ENCODE measurements at regions not wholly inside any gene's neighbourhood (a gene's known extent, or its start where the extent isn't known, plus 50 kb on each side); places are given as distances from the start of the nearest gene placed in this dataset.

DNA sequence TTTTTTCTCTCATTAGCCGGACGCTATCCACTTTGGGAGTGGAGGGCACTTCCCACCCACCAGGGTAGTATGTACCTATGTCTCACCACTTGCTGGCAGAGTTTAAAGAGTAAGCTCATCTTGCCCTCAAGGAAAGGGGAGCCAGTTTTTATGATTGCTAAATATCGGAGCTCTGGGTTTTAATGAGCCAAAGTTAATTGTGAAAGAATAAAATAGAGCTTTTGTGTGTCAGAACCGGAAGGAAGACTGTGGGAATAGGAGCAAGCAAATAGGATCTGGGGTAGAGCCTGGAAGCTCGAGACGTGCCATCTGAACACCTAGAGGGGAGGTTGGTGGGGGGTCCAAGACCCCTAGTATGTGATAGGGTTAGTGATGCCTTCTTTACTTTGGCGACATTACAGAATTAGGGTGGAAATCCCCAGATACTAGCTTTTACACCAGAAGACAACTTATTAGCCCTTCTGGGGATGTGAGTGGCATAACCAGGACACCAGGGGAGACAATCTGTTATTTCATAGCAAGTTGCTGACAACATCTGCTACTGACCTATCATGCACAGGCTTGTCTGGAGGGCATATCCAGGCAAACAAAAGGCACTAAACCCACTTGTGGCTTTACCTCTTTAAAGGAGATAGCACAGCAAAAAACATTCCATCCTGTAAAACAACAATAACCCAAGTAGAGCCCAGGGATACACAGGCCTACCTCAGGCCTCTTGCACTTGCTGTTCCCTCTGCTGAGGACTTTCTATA, 333.8 kb downstream of the ZNF621 start:
- no peak for DNase-seq (ENCODE audit: low read depth in 2 of 2)

DNA sequence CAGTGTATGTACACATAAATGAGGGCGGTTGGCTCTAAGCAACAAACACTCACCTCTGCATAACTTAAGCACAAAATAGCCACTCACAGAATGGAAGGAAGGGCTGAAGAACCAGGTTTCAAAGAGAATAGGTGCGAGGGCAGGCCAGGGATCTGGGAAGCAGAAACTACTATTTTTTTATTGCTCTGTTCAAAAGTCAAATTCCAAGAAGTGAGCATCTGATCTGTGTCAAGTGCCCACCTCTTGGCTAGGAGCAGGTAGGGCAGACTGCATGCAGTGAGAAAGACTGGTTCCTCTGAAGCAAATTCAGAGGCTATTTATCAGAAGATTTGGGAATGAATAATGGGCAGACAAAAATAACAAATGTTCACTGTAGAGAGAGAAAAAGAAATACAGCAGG, 336.4 kb upstream of the CTNNB1 start:
- no peak for DNase-seq (ENCODE audit: low read depth in 2 of 2)

GRCh38 chr3:40864146-40864782, 335.0 kb upstream of the CTNNB1 start:
- DNase-seq (ENCODE audit: low read depth in 2 of 2) = no peak

- no peak for DNase-seq (ENCODE audit: low read depth in 2 of 2)
Observed at GRCh38 chr3:40864915-40865314, 334.4 kb upstream of the CTNNB1 start.

GRCh38 chr3:40867797-40868196, 331.5 kb upstream of the CTNNB1 start:
- DNase-seq (ENCODE audit: low read depth in 2 of 2) = no peak

DNA sequence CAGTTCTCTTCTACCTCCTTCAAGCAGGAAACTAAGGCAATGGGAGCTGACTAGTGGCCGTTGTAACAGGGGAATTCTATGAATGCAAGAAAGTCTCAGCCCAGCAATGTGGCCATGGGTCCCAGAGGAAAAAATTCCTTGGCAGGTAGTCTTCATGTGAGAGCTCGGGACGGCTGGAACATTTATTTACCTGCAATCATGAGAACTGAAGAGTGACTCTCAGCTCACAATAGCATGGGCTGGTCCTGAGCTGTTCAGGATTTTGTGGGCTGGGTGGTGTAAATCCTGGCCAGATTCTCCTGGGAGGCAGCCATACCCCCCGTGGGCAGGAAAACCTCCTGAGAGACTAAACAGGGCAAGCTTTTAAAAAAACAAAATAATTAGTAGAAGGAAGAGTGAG, 330.3 kb upstream of the CTNNB1 start:
- DNase-seq (ENCODE audit: low read depth in 2 of 2) = no peak

- DNase-seq (ENCODE audit: low read depth in 2 of 2) = no peak
Observed at GRCh38 chr3:40869939-40870338, 329.4 kb upstream of the CTNNB1 start.

- DNase-seq (ENCODE audit: low read depth in 2 of 2) = no peak
Observed at GRCh38 chr3:40871394-40871793, 327.9 kb upstream of the CTNNB1 start.

GRCh38 chr3:40872258-40872920, 326.9 kb upstream of the CTNNB1 start:
- DNase-seq (ENCODE audit: low read depth in 2 of 2) = no peak

GRCh38 chr3:40873476-40873875, 325.8 kb upstream of the CTNNB1 start:
- DNase-seq (ENCODE audit: low read depth in 2 of 2) = no peak

GRCh38 chr3:40873934-40874699, 325.2 kb upstream of the CTNNB1 start:
- DNase-seq (ENCODE audit: low read depth in 2 of 2) = no peak

DNA sequence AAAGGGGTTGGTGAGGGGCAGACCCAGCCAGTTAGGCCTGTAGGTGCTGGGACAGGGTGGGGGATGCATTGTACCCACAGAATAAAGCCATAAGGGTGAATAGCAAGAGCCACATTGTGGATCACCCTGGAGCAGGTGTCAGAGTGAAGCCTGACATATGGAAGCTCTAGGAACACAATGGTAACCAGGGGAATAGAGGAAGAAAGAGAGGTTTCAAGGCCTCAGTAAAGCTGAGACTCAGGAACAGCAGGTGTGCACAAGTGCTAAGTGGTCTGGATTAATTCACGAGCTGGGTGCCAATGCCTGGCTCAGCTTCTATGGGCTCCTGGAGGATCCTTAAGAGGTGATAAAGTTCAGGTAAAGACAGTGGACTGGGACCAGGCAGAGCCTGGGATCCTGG, 323.7 kb upstream of the CTNNB1 start:
- no peak for DNase-seq (ENCODE audit: low read depth in 2 of 2)

- DNase-seq (ENCODE audit: low read depth in 2 of 2) = no peak
Observed at GRCh38 chr3:40876009-40876408, 323.3 kb upstream of the CTNNB1 start.

DNA sequence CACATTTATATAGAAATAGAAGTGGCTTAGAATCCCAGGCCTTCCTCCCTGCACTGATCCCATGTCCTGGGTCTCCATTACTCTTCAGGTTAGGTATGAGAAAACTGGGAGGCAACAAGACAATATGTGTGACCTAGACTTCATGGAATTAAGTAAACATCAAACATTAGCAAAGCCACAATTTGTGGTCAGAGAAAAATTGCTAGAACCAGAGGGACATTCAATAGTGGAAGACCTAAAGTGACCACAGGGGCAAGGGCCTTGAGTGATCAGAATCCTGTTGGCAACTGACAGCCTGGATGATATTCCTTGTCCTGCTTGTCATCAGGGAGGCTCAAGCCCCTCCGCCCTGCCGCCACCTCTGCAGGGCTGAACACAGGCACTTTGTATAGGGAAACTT, 322.8 kb upstream of the CTNNB1 start:
- DNase-seq (ENCODE audit: low read depth in 2 of 2) = no peak

DNA sequence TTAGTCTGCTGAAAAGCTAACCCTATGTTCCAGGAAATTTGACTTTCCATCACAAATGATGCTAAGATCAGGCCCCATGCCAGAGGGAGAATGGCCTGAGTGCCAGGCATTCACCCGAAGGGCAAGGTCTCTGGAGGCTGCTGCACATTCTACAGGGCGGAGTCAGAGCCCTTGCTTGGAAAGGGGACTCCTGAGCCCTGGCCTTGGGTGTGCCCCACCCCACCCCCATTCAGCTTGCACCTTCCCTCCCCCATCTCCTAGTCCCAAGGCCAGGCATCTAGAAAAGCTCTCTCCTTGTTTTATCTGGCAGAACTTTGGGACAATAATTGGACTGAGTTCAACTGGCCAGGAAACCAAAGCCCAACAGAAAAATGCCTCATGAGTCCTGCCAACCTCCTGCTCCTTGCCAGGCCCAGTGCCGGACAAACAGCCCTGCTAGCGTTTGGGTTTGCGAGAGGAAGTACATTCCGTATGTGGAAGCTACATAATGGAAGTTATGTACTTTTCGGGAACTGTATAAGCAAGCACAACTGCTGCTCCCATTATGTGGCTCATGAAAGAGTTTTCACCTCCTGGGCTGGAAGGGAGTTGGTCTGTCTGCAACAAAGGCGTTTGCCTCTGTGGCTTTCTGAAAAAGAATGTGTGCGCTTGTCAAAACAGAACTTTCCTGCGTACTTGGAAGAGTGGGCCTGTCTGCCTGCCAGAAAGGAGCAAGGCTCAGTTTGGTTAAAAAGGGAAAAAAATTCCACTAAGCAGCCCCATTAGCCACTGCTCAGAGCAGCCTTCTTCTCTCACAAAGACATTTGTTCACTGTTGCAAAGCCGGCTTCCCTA, 321.5 kb upstream of the CTNNB1 start:
- DNase-seq (ENCODE audit: low read depth in 2 of 2) = no peak

DNA sequence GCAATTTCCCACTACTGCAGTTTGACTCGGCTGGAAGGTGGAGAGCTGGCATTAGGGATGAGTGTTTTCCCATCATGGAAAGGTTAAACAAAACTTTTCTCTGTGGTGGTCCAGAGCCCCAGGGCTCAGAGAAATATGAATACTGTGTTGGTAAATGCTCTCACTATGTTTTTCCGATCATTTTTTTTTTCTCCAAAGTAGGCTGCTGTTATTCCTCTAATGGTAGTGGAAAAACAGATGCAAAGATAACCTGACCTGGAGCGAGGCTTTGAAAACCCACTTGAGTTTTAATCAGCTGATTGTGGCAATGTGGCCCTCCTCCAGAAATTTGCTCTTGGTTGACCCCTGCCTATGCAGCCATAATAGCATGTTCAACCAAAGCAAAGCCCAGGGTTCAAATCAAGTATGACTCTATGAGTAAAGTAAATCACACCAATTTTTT, 320.8 kb upstream of the CTNNB1 start:
- DNase-seq (ENCODE audit: low read depth in 2 of 2) = no peak

DNA sequence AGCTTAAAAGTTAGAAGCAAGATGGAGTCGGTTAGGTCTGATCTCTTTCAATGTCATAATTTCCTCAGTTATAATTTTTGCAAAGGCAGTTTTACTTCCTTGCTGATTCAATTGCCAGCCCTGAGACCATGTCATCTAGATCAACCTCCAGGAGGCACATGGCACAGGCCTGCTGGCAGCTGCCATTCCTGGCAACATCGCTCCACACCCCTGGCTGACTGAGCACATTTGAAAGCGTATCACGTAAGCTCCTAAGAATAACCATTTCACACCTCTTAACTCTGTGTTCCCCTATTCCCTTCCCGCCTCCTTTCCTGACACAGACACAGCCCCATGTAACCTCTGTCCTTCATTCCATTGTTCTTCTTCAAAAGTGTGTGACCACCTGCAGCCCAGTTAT, 313.9 kb upstream of the CTNNB1 start:
- no peak for DNase-seq (ENCODE audit: low read depth in 2 of 2)

DNA sequence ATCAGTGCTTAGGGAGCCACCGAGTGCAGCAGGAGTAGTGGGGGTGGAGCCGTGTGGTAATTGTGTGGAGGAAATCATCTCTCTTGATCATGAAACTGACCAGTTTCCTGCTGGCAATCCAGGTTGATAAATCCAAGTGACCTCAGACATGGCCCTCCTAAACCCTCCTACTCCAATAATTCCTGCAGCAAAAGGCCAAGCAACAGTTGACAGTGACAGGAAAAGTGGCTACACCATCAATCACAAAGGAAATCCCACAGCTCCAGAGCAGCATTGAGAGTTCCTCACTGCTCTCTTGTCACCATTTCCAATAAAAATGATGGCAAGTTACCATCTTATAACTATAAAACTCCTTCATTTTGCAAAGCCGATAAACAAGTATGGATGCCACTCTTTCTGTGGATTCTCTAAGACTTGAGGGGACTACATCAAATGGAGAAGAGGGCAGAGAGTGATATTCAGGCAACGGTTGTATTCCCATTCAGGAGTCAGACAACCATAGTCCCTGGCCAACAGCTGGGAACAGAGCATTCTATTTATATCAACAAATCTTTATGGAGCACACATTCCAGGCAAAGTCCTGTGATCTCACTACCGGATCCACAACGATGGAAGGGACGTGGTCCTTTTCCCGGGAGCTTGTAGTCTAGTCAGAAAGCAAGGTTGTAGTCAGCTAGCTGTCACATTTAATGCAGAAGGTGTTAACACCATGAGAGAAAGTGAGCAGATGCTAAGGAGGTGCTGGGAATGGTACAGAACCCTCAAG, 312.5 kb upstream of the CTNNB1 start:
- no peak for DNase-seq (ENCODE audit: low read depth in 2 of 2)

GRCh38 chr3:40891186-40891585, 308.1 kb upstream of the CTNNB1 start:
- DNase-seq (ENCODE audit: low read depth in 2 of 2) = no peak

- DNase-seq (ENCODE audit: low read depth in 2 of 2) = no peak
Observed at GRCh38 chr3:40895109-40895508, 304.2 kb upstream of the CTNNB1 start.

GRCh38 chr3:40899286-40899712, 300.0 kb upstream of the CTNNB1 start:
- DNase-seq (ENCODE audit: low read depth in 2 of 2) = no peak
